PC-3 (cell line): ENCODE measurements at regions not wholly inside any gene's neighbourhood (a gene's known extent, or its start where the extent isn't known, plus 50 kb on each side); places are given as distances from the start of the nearest gene placed in this dataset.
A peak's percentile ranks its signal among the peaks of the same experiment; 100 is the strongest.
"Not testable (repeated sequence)": the region's sequence is repeated elsewhere in the genome, so short reads cannot be mapped to it uniquely, and the experiment has no call there.

Source experiments
- ATAC-seq: fragments of 200-7000 bp; cut with Tn5 transposase; 2 replicates; pipeline ENCODE4 v1.9.1; 2020; ENCODE audit warnings: mild to moderate bottlenecking, moderate library complexity
- BruUV-seq: library from RNA; stranded (reverse); fragments of 400-500 nt; replicated peaks from 2 replicates; lab custom pipeline; 2021; lab: Mats Ljungman, UMichigan
- CTCF ChIA-PET: fragments of 300-600 bp; sonication (Branson Sonifier 250); formaldehyde crosslinking; loops from one replicate; lab custom pipeline; 2022; ENCODE audit warnings: antibody characterized with exemption; lab: Charles Lee
- POLR2A ChIA-PET: fragments of 300-600 bp; sonication (Branson Sonifier 250); formaldehyde crosslinking; loops from one replicate; lab custom pipeline; 2022; ENCODE audit warnings: antibody characterized with exemption; ENCODE audit not compliant: unreplicated experiment; lab: Charles Lee
- DNase-seq: peaks from one replicate; pipeline ENCODE4 v3.0.0-alpha.2; 2015
- H2AFZ ChIP-seq: fragments of 300-600 bp; sonication (generic); 2 replicates; pipeline ENCODE4 v1.6.0; 2016; ENCODE audit warnings: antibody characterized with exemption, low read length
- H3F3A ChIP-seq: fragments of 300-600 bp; sonication (generic); one replicate; pipeline ENCODE4 v1.6.0; 2017; ENCODE audit warnings: antibody characterized with exemption, low read length, control low read depth, mild to moderate bottlenecking; ENCODE audit not compliant: unreplicated experiment
- H3K27ac ChIP-seq: fragments of 300-600 bp; sonication (generic); 2 replicates; pipeline ENCODE4 v1.5.1; 2016; ENCODE audit warnings: mild to moderate bottlenecking, low read length
- H3K27me3 ChIP-seq: fragments of 300-600 bp; sonication (generic); 2 replicates; pipeline ENCODE4 v1.6.1; 2016; ENCODE audit warnings: low read length, mixed read lengths
- H3K36me3 ChIP-seq: fragments of 300-600 bp; sonication (generic); 2 replicates; pipeline ENCODE4 v1.6.1; 2016; ENCODE audit warnings: low read depth, mixed run types, low read length, mixed read lengths
- H3K4me1 ChIP-seq: fragments of 300-600 bp; sonication (generic); 2 replicates; pipeline ENCODE4 v1.5.1; 2016; ENCODE audit warnings: low read length; ENCODE audit not compliant: insufficient read depth
- H3K4me2 ChIP-seq: fragments of 300-600 bp; sonication (generic); 2 replicates; pipeline ENCODE4 v1.6.0; 2016; ENCODE audit warnings: low read length
- H3K4me3 ChIP-seq: fragments of 300-600 bp; sonication (generic); 2 replicates; pipeline ENCODE4 v1.5.1; 2016; ENCODE audit warnings: mild to moderate bottlenecking, low read length, mixed read lengths
- H3K79me2 ChIP-seq: fragments of 300-600 bp; sonication (generic); 2 replicates; pipeline ENCODE4 v1.6.1; 2017; ENCODE audit warnings: low read length, mixed read lengths
- H3K9ac ChIP-seq: fragments of 300-600 bp; sonication (generic); 2 replicates; pipeline ENCODE4 v1.6.0; 2016; ENCODE audit warnings: mild to moderate bottlenecking, low read length
- H3K9me2 ChIP-seq: fragments of 300-600 bp; sonication (generic); replicated peaks from 2 replicates; pipeline ENCODE4 v1.6.1; 2016; ENCODE audit warnings: mixed run types, low read length, mixed read lengths
- H3K9me3 ChIP-seq: fragments of 300-600 bp; sonication (generic); 2 replicates; pipeline ENCODE4 v1.6.1; 2016; ENCODE audit warnings: low read length, mixed read lengths
- H4K20me1 ChIP-seq: fragments of 300-600 bp; sonication (generic); 2 replicates; pipeline ENCODE4 v1.6.1; 2016; ENCODE audit warnings: low read length, mixed read lengths
- intact Hi-C: fragments of 100-400 bp; cut with micrococcal nuclease; formaldehyde crosslinking; loops from 2 replicates; pipeline ENCODE4 v1.9.0; 2023

GRCh38 chr16:33631713-33632112 lies 172.3 kb downstream of the TP53TG3F start:
- H3K9ac ChIP-seq, BruUV-seq, H3K27ac ChIP-seq, H3K9me3 ChIP-seq, intact Hi-C loops, H3K79me2 ChIP-seq, H3F3A ChIP-seq, H4K20me1 ChIP-seq, H3K4me2 ChIP-seq, ATAC-seq, H3K36me3 ChIP-seq, H3K4me3 ChIP-seq, POLR2A ChIA-PET, H3K9me2 ChIP-seq, H2AFZ ChIP-seq, DNase-seq, H3K4me1 ChIP-seq, H3K27me3 ChIP-seq, CTCF ChIA-PET: not testable (repeated sequence)

GRCh38 chr16:33634057-33634456 lies 174.6 kb downstream of the TP53TG3F start:
- BruUV-seq, H2AFZ ChIP-seq, H3K9me3 ChIP-seq, intact Hi-C loops, POLR2A ChIA-PET, H3K27me3 ChIP-seq, H3K36me3 ChIP-seq, CTCF ChIA-PET, H4K20me1 ChIP-seq, H3K4me3 ChIP-seq, H3K27ac ChIP-seq, H3K9ac ChIP-seq, H3K9me2 ChIP-seq, H3F3A ChIP-seq, DNase-seq, H3K79me2 ChIP-seq, H3K4me1 ChIP-seq, H3K4me2 ChIP-seq, ATAC-seq: not testable (repeated sequence)

- H3F3A ChIP-seq, H3K4me2 ChIP-seq, DNase-seq, H3K27ac ChIP-seq, H2AFZ ChIP-seq, H3K9me3 ChIP-seq, H3K4me3 ChIP-seq, ATAC-seq, H3K9me2 ChIP-seq, H4K20me1 ChIP-seq, intact Hi-C loops, H3K27me3 ChIP-seq, CTCF ChIA-PET, POLR2A ChIA-PET, BruUV-seq, H3K4me1 ChIP-seq, H3K9ac ChIP-seq, H3K36me3 ChIP-seq, H3K79me2 ChIP-seq: not testable (repeated sequence)
Observed at GRCh38 chr16:33636760-33637159, 177.3 kb downstream of the TP53TG3F start.

- H2AFZ ChIP-seq, BruUV-seq, H3K4me2 ChIP-seq, H3K27me3 ChIP-seq, intact Hi-C loops, H3K27ac ChIP-seq, ATAC-seq, H3F3A ChIP-seq, POLR2A ChIA-PET, H3K9me3 ChIP-seq, DNase-seq, H4K20me1 ChIP-seq, H3K4me1 ChIP-seq, H3K4me3 ChIP-seq, H3K36me3 ChIP-seq, H3K9me2 ChIP-seq, CTCF ChIA-PET, H3K9ac ChIP-seq, H3K79me2 ChIP-seq: not testable (repeated sequence)
Observed at GRCh38 chr16:33643270-33643669, 183.9 kb downstream of the TP53TG3F start.

- H3K9me3 ChIP-seq, H3F3A ChIP-seq, H3K27ac ChIP-seq, H4K20me1 ChIP-seq, ATAC-seq, H3K9ac ChIP-seq, H3K4me3 ChIP-seq, H3K79me2 ChIP-seq, H3K9me2 ChIP-seq, intact Hi-C loops, H2AFZ ChIP-seq, H3K36me3 ChIP-seq, DNase-seq, CTCF ChIA-PET, POLR2A ChIA-PET, H3K4me2 ChIP-seq, H3K4me1 ChIP-seq, BruUV-seq, H3K27me3 ChIP-seq: not testable (repeated sequence)
Observed at GRCh38 chr16:33643698-33644381, 184.4 kb downstream of the TP53TG3F start.

GRCh38 chr16:33646386-33646785 lies 187.0 kb downstream of the TP53TG3F start:
- H3K4me3 ChIP-seq, H3K4me2 ChIP-seq, H3K27ac ChIP-seq, BruUV-seq, intact Hi-C loops, H3K9me3 ChIP-seq, POLR2A ChIA-PET, H3K79me2 ChIP-seq, ATAC-seq, H4K20me1 ChIP-seq, H3K4me1 ChIP-seq, CTCF ChIA-PET, H3K9me2 ChIP-seq, H3K36me3 ChIP-seq, H3K27me3 ChIP-seq, H3K9ac ChIP-seq, H3F3A ChIP-seq, H2AFZ ChIP-seq: not testable (repeated sequence)
- DNase-seq = peak; percentile 1

- H3K79me2 ChIP-seq, H3F3A ChIP-seq, H3K4me1 ChIP-seq, ATAC-seq, H3K36me3 ChIP-seq, H2AFZ ChIP-seq, BruUV-seq, H4K20me1 ChIP-seq, intact Hi-C loops, H3K4me2 ChIP-seq, H3K27ac ChIP-seq, POLR2A ChIA-PET, H3K9me3 ChIP-seq, DNase-seq, H3K4me3 ChIP-seq, CTCF ChIA-PET, H3K9ac ChIP-seq, H3K9me2 ChIP-seq, H3K27me3 ChIP-seq: not testable (repeated sequence)
Observed at GRCh38 chr16:33655756-33656155, 196.3 kb downstream of the TP53TG3F start.
